ENCODE measurements at regions not wholly inside any gene's neighbourhood (a gene's known extent, or its start where the extent isn't known, plus 50 kb on each side); places are given as distances from the start of the nearest gene placed in this dataset.

GRCh38 chr11:119493712-119494111 lies 70.7 kb upstream of the THY1 start:
- TF ChIP-seq EZH2phosphoT487 (IDR thresholded peaks at IDR 0.05; ENCODE audit: insufficient read depth, low read depth) (no peak), EZH2 (IDR thresholded peaks at IDR 0.05; ENCODE audit: insufficient read depth, poor library complexity, severe bottlenecking) (no peak)
